Central memory CD8-positive, alpha-beta T cell (primary cell): ENCODE measurements at regions not wholly inside any gene's neighbourhood (a gene's known extent, or its start where the extent isn't known, plus 50 kb on each side); places are given as distances from the start of the nearest gene placed in this dataset.
"Not testable (repeated sequence)": the region's sequence is repeated elsewhere in the genome, so short reads cannot be mapped to it uniquely, and the experiment has no call there.

Experiments used
- ATAC-seq: fragments of 150-1000 bp; cut with Tn5 transposase; replicated peaks from 2 replicates; pipeline ENCODE4 v1.10.0; 2022; ENCODE audit warnings: mild to moderate bottlenecking, moderate FRiP score, moderate number of reproducible peaks; ENCODE audit not compliant: poor library complexity, severe bottlenecking; ENCODE audit errors: extremely low read depth
- DNase-seq, 2 donors: peaks; one replicate each; pipeline ENCODE4 v3.0.0; 2021; ENCODE audit warnings: low spot score in 2 of 2
- H3K27ac Mint-ChIP-seq: one replicate; pipeline ENCODE4 v1.8.0; 2022; ENCODE audit warnings: low read depth, mild to moderate bottlenecking, moderate library complexity, mixed read lengths
- H3K27me3 Mint-ChIP-seq: one replicate; pipeline ENCODE4 v1.8.0; 2022; ENCODE audit warnings: mixed read lengths
- H3K36me3 Mint-ChIP-seq: one replicate; pipeline ENCODE4 v1.8.0; 2022; ENCODE audit warnings: mild to moderate bottlenecking, moderate library complexity, mixed read lengths; ENCODE audit not compliant: insufficient read depth
- H3K4me1 Mint-ChIP-seq: one replicate; pipeline ENCODE4 v1.8.0; 2022; ENCODE audit warnings: mixed read lengths
- H3K4me3 Mint-ChIP-seq: one replicate; pipeline ENCODE4 v1.8.0; 2022; ENCODE audit warnings: mild to moderate bottlenecking, moderate library complexity, mixed read lengths
- H3K9me3 Mint-ChIP-seq: one replicate; pipeline ENCODE4 v1.8.0; 2022; ENCODE audit warnings: mixed read lengths

GRCh38 chr6:86791476-86791875 lies 145.9 kb upstream of the HTR1E start:
- Mint-ChIP-seq H3K9me3 (no peaks in the 10 kb centered on the region), H3K27ac (no peak overlapping the region), H3K4me1 (no peaks in the 10 kb centered on the region), H3K27me3 (no peaks in the 10 kb centered on the region), H3K4me3 (no peak overlapping the region), H3K36me3 (no peaks in the 10 kb centered on the region)
- no peak for ATAC-seq
- DNase-seq: no peak

- ATAC-seq: no peak
These were observed 147.4 kb upstream of the HTR1E start for GRCh38 chr6:86789779-86790411.

GRCh38 chr6:86782328-86782727 lies 155.0 kb upstream of the HTR1E start:
- Mint-ChIP-seq H3K27me3 (no peaks in the 10 kb centered on the region), H3K4me3 (no peak overlapping the region), H3K9me3 (no peaks in the 10 kb centered on the region), H3K27ac (no peak overlapping the region), H3K36me3 (no peaks in the 10 kb centered on the region), H3K4me1 (no peaks in the 10 kb centered on the region)
- DNase-seq: no peak
- no peak for ATAC-seq

More at GRCh38 chr6:86789779-86790411, 147.4 kb upstream of the HTR1E start:
- Mint-ChIP-seq H3K4me1 (no peaks in the 10 kb centered on the region), H3K27me3 (no peaks in the 10 kb centered on the region), H3K9me3 (no peaks in the 10 kb centered on the region), H3K4me3 (no peak overlapping the region), H3K27ac (no peak overlapping the region), H3K36me3 (no peaks in the 10 kb centered on the region)
- no peak for DNase-seq

- no peaks in the 10 kb centered on the region for H3K4me1 Mint-ChIP-seq
- DNase-seq (no peak), ATAC-seq (no peak)
- H3K27me3 Mint-ChIP-seq: no peaks in the 10 kb centered on the region
- H3K27ac Mint-ChIP-seq: no peak overlapping the region
- H3K36me3 Mint-ChIP-seq: no peaks in the 10 kb centered on the region
- H3K9me3 Mint-ChIP-seq: no peaks in the 10 kb centered on the region
- no peak overlapping the region for H3K4me3 Mint-ChIP-seq
These were observed 156.4 kb upstream of the HTR1E start for GRCh38 chr6:86780923-86781322.

DNA sequence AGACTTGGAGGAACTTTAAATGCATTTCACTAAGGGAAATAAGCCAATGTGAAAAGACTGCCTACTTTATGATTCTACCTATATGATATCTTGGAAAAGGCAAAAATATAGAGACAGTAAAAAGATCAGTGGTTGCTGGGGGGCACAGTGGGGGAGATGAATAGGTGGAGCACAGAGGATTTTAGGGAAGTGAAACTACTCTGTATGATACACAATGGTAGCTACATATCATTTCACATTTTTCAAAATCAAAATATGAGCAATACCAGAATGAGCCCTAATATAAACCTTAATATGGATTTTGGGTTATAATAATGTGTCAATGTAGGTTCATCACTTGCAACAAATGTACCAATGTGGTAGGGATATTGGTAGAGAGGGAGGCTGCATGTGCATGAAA lies 161.4 kb upstream of the HTR1E start:
- Mint-ChIP-seq H3K27me3 (no peaks in the 10 kb centered on the region), H3K4me3 (no peak overlapping the region), H3K4me1 (no peaks in the 10 kb centered on the region), H3K36me3 (peaks cover 1% of the 10 kb centered on the region), H3K27ac (no peak overlapping the region), H3K9me3 (no peaks in the 10 kb centered on the region)
- DNase-seq (no peak), ATAC-seq (no peak)

GRCh38 chr6:86765211-86765610 lies 172.1 kb upstream of the HTR1E start:
- peaks cover 17% of the 10 kb centered on the region for H3K9me3 Mint-ChIP-seq
- ATAC-seq: no peak
- H3K36me3 Mint-ChIP-seq: peaks cover 1% of the 10 kb centered on the region
- no peak for DNase-seq
- no peaks in the 10 kb centered on the region for H3K27me3 Mint-ChIP-seq
- no peaks in the 10 kb centered on the region for H3K4me1 Mint-ChIP-seq
- no peak overlapping the region for H3K4me3 Mint-ChIP-seq
- H3K27ac Mint-ChIP-seq: no peak overlapping the region

DNA sequence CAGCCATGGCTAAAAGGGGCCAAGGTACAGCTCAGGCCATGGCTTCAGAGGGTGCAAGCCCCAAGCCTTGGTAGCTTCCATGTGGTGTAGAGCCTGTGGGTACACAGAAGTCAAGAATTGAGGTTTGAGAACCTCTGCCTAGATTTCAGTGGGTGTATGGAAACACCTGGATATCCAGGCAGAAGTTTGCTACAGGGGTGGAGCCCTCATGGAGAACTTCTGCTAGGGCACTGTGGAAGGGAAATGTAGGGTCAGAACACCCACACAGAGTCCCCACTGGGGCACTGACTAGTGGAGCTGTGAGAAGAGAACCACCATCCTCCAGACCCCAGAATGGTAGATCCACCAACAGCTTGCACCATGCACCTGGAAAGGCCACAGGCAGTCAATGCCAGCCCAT lies 177.4 kb upstream of the HTR1E start:
- H3K27ac Mint-ChIP-seq, H3K4me3 Mint-ChIP-seq, H3K36me3 Mint-ChIP-seq, H3K27me3 Mint-ChIP-seq, H3K4me1 Mint-ChIP-seq, DNase-seq, ATAC-seq: not testable (repeated sequence)
- peaks cover 11% of the 10 kb centered on the region for H3K9me3 Mint-ChIP-seq

- Mint-ChIP-seq H3K36me3 (no peaks in the 10 kb centered on the region), H3K27me3 (no peaks in the 10 kb centered on the region), H3K27ac (no peak overlapping the region)
These were observed 180.6 kb upstream of the HTR1E start for GRCh38 chr6:86756640-86757229.

DNA sequence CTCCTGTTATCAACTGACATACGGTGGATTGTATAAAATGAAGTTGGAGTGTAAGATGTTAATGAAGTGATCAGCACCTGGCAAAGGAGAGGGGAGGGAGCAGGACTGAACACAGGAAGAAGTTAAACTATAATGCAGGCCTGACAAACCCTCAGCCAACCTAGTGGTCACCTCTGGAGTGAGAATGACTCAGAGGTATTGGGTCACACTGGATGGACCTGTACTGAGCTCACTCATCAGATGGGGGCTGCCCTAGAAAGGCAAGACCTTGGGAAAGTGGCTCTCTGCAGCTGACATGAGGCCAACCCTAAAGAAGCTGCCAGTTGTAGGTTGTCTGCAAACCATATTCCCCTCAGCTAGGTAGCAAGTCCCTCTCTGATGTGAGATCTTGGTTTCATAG lies 193.3 kb upstream of the HTR1E start:
- no peak for ATAC-seq

More at GRCh38 chr6:86756640-86757229, 180.6 kb upstream of the HTR1E start:
- DNase-seq (no peak), ATAC-seq (no peak)
- H3K4me3 Mint-ChIP-seq: no peak overlapping the region
- peaks cover 5% of the 10 kb centered on the region for H3K9me3 Mint-ChIP-seq
- H3K4me1 Mint-ChIP-seq: no peaks in the 10 kb centered on the region

GRCh38 chr6:86738078-86738477 lies 199.2 kb upstream of the HTR1E start:
- no peaks in the 10 kb centered on the region for H3K27me3 Mint-ChIP-seq
- no peak for ATAC-seq
- no peak overlapping the region for H3K27ac Mint-ChIP-seq
- H3K4me1 Mint-ChIP-seq: no peaks in the 10 kb centered on the region
- H3K36me3 Mint-ChIP-seq: no peaks in the 10 kb centered on the region
- H3K4me3 Mint-ChIP-seq: no peak overlapping the region
- DNase-seq: no peak
- H3K9me3 Mint-ChIP-seq: peaks cover 18% of the 10 kb centered on the region

More for the DNA sequence above, 193.3 kb upstream of the HTR1E start:
- no peaks in the 10 kb centered on the region for H3K27me3 Mint-ChIP-seq
- no peak for DNase-seq
- peaks cover 25% of the 10 kb centered on the region for H3K9me3 Mint-ChIP-seq
- H3K4me3 Mint-ChIP-seq: no peak overlapping the region
- H3K27ac Mint-ChIP-seq: no peak overlapping the region
- H3K36me3 Mint-ChIP-seq: no peaks in the 10 kb centered on the region
- H3K4me1 Mint-ChIP-seq: no peaks in the 10 kb centered on the region

DNA sequence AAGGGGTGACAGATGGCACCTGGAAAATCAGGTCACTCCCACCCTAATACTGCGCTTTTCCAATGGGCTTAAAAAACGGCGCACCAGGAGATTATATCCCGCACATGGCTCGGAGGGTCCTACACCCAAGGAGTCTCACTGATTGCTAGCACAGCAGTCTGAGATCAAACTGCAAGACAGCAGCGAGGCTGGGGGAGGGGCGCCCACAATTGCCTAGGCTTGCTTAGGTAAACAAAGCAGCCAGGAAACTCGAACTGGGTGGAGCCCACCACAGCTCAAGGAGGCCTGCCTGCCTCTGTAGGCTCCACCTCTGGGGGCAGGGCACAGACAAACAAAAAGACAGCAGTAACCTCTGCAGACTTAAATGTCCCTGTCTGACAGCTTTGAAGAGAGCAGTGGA lies 205.7 kb upstream of the HTR1E start:
- not testable (repeated sequence) for H3K4me3 Mint-ChIP-seq, H3K27ac Mint-ChIP-seq, H3K27me3 Mint-ChIP-seq, DNase-seq, ATAC-seq, H3K36me3 Mint-ChIP-seq, H3K4me1 Mint-ChIP-seq
- peaks cover 12% of the 10 kb centered on the region for H3K9me3 Mint-ChIP-seq

- not testable (repeated sequence) for H3K27ac Mint-ChIP-seq, H3K36me3 Mint-ChIP-seq, H3K4me1 Mint-ChIP-seq, H3K27me3 Mint-ChIP-seq, ATAC-seq, H3K4me3 Mint-ChIP-seq, DNase-seq
- H3K9me3 Mint-ChIP-seq: peaks cover 12% of the 10 kb centered on the region
These were observed 206.6 kb upstream of the HTR1E start for GRCh38 chr6:86730772-86731171.

- DNase-seq: no peak
- Mint-ChIP-seq H3K27ac (no peak overlapping the region), H3K4me3 (no peak overlapping the region), H3K36me3 (no peaks in the 10 kb centered on the region), H3K9me3 (peaks cover 12% of the 10 kb centered on the region), H3K27me3 (no peaks in the 10 kb centered on the region), H3K4me1 (no peaks in the 10 kb centered on the region)
- ATAC-seq: no peak
These were observed 207.1 kb upstream of the HTR1E start for GRCh38 chr6:86730216-86730615.
